Uterus (tissue), 2 donors: ENCODE measurements at regions not wholly inside any gene's neighbourhood (a gene's known extent, or its start where the extent isn't known, plus 50 kb on each side); places are given as distances from the start of the nearest gene placed in this dataset.

Experiments used
- POLR2A ChIP-seq, 2 donors: fragments of 450-650 bp; IDR thresholded peaks; one replicate each; pipeline ENCODE4 v1.6.1; 2016; ENCODE audit warnings: antibody characterized with exemption in 2 of 2, mild to moderate bottlenecking in 1 of 2, moderate library complexity in 1 of 2
- TF ChIP-seq, protein P1 (sequence below), 4 experiments: fragments of 200-600 bp in 2 of 4; fragments of 450-650 bp in 2 of 4; sonication (generic) in 2 of 4; IDR thresholded peaks; one replicate each; pipeline ENCODE4 v1.5.1; 2016 to 2019; ENCODE audit warnings: antibody characterized with exemption in 4 of 4, mild to moderate bottlenecking in 2 of 4, moderate library complexity in 1 of 4

GRCh38 chr16:86062271-86062965 is 163.5 kb downstream of the IRF8 start:
- TF ChIP-seq, protein P1, sequence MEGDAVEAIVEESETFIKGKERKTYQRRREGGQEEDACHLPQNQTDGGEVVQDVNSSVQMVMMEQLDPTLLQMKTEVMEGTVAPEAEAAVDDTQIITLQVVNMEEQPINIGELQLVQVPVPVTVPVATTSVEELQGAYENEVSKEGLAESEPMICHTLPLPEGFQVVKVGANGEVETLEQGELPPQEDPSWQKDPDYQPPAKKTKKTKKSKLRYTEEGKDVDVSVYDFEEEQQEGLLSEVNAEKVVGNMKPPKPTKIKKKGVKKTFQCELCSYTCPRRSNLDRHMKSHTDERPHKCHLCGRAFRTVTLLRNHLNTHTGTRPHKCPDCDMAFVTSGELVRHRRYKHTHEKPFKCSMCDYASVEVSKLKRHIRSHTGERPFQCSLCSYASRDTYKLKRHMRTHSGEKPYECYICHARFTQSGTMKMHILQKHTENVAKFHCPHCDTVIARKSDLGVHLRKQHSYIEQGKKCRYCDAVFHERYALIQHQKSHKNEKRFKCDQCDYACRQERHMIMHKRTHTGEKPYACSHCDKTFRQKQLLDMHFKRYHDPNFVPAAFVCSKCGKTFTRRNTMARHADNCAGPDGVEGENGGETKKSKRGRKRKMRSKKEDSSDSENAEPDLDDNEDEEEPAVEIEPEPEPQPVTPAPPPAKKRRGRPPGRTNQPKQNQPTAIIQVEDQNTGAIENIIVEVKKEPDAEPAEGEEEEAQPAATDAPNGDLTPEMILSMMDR (IDR thresholded peaks at IDR 0.05), result no peak
- no peak for TF ChIP-seq POLR2A (IDR thresholded peaks at IDR 0.05)
